H1 (cell line): ENCODE measurements at regions not wholly inside any gene's neighbourhood (a gene's known extent, or its start where the extent isn't known, plus 50 kb on each side); places are given as distances from the start of the nearest gene placed in this dataset.

Experiments
- ATF2 ChIP-seq: IDR thresholded peaks from 2 replicates; pipeline ENCODE4 v1.6.1; 2012; ENCODE audit warnings: low read length, inconsistent platforms
- CREB1 ChIP-seq: IDR thresholded peaks from 2 replicates; pipeline ENCODE4 v1.6.1; 2012; ENCODE audit warnings: inconsistent platforms
- CTCF ChIP-seq, 3 experiments: IDR thresholded peaks; 1 replicate in 2 of 3; 2 replicates in 1 of 3; pipeline versions ENCODE4 v1.5.1 to v1.6.1; 2011; ENCODE audit warnings: low read length in 3 of 3, mild to moderate bottlenecking in 3 of 3, inconsistent platforms in 2 of 3, low read depth in 1 of 3, moderate library complexity in 1 of 3; ENCODE audit not compliant: insufficient read depth in 1 of 3; ENCODE audit errors: control extremely low read depth in 1 of 3
- EP300 ChIP-seq, 2 experiments: IDR thresholded peaks; 1 replicate in 1 of 2; 2 replicates in 1 of 2; pipeline ENCODE4 v1.6.1; 2011 to 2012; ENCODE audit warnings: low read depth in 2 of 2, low read length in 2 of 2, mild to moderate bottlenecking in 2 of 2, borderline replicate concordance in 1 of 2, inconsistent platforms in 1 of 2, moderate library complexity in 1 of 2
- EZH2 ChIP-seq: fragments of 200-600 bp; sonication (generic); IDR thresholded peaks from 2 replicates; pipeline ENCODE4 v1.7.1; 2012; ENCODE audit warnings: low read depth, mild to moderate bottlenecking, moderate library complexity, low read length, inconsistent platforms; ENCODE audit not compliant: severe bottlenecking
- MAFK ChIP-seq: IDR thresholded peaks from 2 replicates; pipeline ENCODE4 v1.6.1; 2012; ENCODE audit warnings: low read depth, mild to moderate bottlenecking, improper control_type of control experiment, low read length
- MAX ChIP-seq: IDR thresholded peaks from 2 replicates; pipeline ENCODE4 v1.6.1; 2012; ENCODE audit warnings: inconsistent platforms
- NANOG ChIP-seq: IDR thresholded peaks from 2 replicates; pipeline ENCODE4 v1.6.1; 2011; ENCODE audit warnings: low read length, low read depth, mild to moderate bottlenecking, inconsistent platforms; ENCODE audit not compliant: insufficient read depth, poor library complexity, severe bottlenecking
- POLR2A ChIP-seq, 2 experiments: IDR thresholded peaks; 1 replicate in 1 of 2; 2 replicates in 1 of 2; pipeline ENCODE4 v1.6.1; 2011; ENCODE audit warnings: low read depth in 2 of 2, low read length in 2 of 2, mild to moderate bottlenecking in 2 of 2; ENCODE audit errors: control extremely low read depth in 1 of 2
- POLR2AphosphoS5 ChIP-seq: IDR thresholded peaks from 2 replicates; pipeline ENCODE4 v1.6.1; 2011; ENCODE audit warnings: low read depth, low read length
- SP1 ChIP-seq: IDR thresholded peaks from 2 replicates; pipeline ENCODE4 v1.6.1; 2011; ENCODE audit warnings: low read depth, low read length
- SP2 ChIP-seq: IDR thresholded peaks from 2 replicates; pipeline ENCODE4 v1.6.1; 2012; ENCODE audit warnings: mild to moderate bottlenecking, low read length, inconsistent platforms
- TAF1 ChIP-seq: IDR thresholded peaks from 2 replicates; pipeline ENCODE4 v1.6.1; 2011; ENCODE audit warnings: mild to moderate bottlenecking, low read depth, low read length
- TCF12 ChIP-seq: IDR thresholded peaks from 2 replicates; pipeline ENCODE4 v1.6.1; 2011; ENCODE audit warnings: low read depth, mild to moderate bottlenecking, low read length

- TF ChIP-seq ATF2 (no peak), CREB1 (no peak), EZH2 (no peak), SP1 (no peak), POLR2A (IDR thresholded peaks at IDR 0.05; ENCODE audit: control extremely low read depth in 1 of 2, low read depth in 2 of 2, low read length in 2 of 2) (no peak), NANOG (no peak), CTCF (IDR thresholded peaks at IDR 0.05; ENCODE audit: control extremely low read depth in 1 of 3, insufficient read depth in 1 of 3, low read depth in 1 of 3, low read length in 3 of 3) (no peak), SP2 (no peak), EP300 (IDR thresholded peaks at IDR 0.05; ENCODE audit: borderline replicate concordance in 1 of 2, low read depth in 2 of 2, low read length in 2 of 2) (no peak), MAX (no peak), POLR2AphosphoS5 (no peak), TAF1 (no peak), TCF12 (no peak), MAFK (no peak)
Observed at GRCh38 chr11:42709216-42709615, 602.6 kb upstream of the API5 start.
